ENCODE measurements at regions not wholly inside any gene's neighbourhood (a gene's known extent, or its start where the extent isn't known, plus 50 kb on each side); places are given as distances from the start of the nearest gene placed in this dataset.

GRCh38 chr2:174670446-174670845 is 72.8 kb upstream of the WIPF1 start:
- TF ChIP-seq CTCF (IDR thresholded peaks at IDR 0.05), result no peak
- TF ChIP-seq POLR2A (IDR thresholded peaks at IDR 0.05), result no peak

Measured in adrenal gland (tissue), 5 donors.